ENCODE measurements at regions not wholly inside any gene's neighbourhood (a gene's known extent, or its start where the extent isn't known, plus 50 kb on each side); places are given as distances from the start of the nearest gene placed in this dataset.
"Not testable (repeated sequence)": the region's sequence is repeated elsewhere in the genome, so short reads cannot be mapped to it uniquely, and the experiment has no call there.

DNA sequence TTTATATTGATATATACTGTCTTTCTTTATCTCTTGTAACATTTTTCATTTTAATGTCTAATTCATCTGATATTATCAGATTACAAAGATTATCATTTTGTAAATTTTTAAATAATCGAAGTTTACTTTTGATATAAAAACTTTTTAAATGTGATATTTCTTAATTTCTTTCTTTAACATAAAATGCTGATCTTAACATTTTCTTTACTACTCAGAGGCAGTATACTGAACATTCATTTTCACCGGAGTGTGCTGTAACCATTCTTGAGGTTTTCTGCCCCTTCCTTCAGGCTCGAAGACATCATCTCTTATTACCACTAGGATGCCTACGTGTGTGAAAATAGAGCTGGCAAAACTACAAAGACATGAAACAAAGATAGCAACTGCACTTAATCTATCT lies 186.9 kb downstream of the DIO2 start:
- DNase-seq (no peak), FAIRE-seq (no peak), ATAC-seq (no peak)
- intact Hi-C loops (cut with DNase I) = no loop called here
- Histone ChIP-seq H3K9me3 (no peaks in the 10 kb centered on the region), H3K27me3 (no peaks in the 10 kb centered on the region), H3K4me3 (no peak overlapping the region), H3K36me3 (no peaks in the 10 kb centered on the region), H3K27ac (no peak overlapping the region), H3K4me1 (no peaks in the 10 kb centered on the region)
- WGBS, 2 donors = 71 to 76% methylated on average over 4 of the region's 4 CpGs
- TF ChIP-seq, protein P1, sequence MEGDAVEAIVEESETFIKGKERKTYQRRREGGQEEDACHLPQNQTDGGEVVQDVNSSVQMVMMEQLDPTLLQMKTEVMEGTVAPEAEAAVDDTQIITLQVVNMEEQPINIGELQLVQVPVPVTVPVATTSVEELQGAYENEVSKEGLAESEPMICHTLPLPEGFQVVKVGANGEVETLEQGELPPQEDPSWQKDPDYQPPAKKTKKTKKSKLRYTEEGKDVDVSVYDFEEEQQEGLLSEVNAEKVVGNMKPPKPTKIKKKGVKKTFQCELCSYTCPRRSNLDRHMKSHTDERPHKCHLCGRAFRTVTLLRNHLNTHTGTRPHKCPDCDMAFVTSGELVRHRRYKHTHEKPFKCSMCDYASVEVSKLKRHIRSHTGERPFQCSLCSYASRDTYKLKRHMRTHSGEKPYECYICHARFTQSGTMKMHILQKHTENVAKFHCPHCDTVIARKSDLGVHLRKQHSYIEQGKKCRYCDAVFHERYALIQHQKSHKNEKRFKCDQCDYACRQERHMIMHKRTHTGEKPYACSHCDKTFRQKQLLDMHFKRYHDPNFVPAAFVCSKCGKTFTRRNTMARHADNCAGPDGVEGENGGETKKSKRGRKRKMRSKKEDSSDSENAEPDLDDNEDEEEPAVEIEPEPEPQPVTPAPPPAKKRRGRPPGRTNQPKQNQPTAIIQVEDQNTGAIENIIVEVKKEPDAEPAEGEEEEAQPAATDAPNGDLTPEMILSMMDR (IDR thresholded peaks at IDR 0.05) = no peak

DNA sequence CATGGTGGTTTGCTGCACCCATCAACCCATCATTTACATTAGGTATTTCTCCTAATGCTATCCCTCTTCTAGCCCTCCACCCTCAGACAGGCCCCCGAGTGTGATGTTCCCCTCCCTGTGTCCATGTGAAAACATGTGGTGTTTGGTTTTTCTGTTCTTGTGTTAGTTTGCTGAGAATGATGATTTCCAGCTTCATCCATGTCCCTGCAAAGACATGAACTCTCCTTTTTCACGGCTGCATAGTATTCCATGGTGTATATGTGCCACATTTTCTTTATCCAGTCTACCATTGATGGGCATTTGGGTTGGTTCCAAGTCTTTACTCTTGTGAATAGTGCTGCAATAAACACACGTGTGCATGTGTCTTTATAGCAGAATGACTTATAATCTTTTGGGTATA lies 192.8 kb downstream of the DIO2 start:
- H3K9me3 ChIP-seq; FAIRE-seq; DNase-seq; H3K27me3 ChIP-seq; ATAC-seq; H3K36me3 ChIP-seq; intact Hi-C loops (cut with DNase I); H3K4me1 ChIP-seq; H3K27ac ChIP-seq; H3K4me3 ChIP-seq: not testable (repeated sequence)
- 65 to 71% methylated on average over 3 of the region's 3 CpGs for WGBS, 2 donors

DNA sequence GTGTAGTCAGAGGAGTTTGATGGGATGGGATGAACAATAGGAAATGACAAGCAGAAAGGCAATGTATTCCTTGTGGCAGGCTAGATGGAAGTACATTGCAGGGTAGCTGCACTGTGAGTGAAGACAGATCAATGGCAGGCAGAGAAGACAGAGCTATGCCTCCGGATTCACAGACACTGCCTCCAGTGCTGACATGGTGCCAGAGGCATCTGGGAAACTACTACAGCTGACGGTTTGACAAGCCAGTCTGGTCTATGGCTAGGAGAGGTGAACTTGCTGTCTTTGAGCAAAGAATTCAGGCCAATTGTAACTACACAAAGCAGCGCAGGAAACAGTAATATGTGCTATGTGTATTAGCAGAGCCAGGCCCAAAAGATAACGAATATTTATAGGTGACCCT lies 193.5 kb downstream of the DIO2 start:
- FAIRE-seq = no peak
- Histone ChIP-seq H3K36me3 (no peaks in the 10 kb centered on the region), H3K4me1 (no peaks in the 10 kb centered on the region), H3K27ac (no peak overlapping the region), H3K4me3 (no peak overlapping the region), H3K9me3 (no peaks in the 10 kb centered on the region), H3K27me3 (no peaks in the 10 kb centered on the region)
- no peak for DNase-seq
- 55 to 67% methylated on average over 4 of the region's 4 CpGs for WGBS, 2 donors
- intact Hi-C loops (cut with DNase I) = no loop called here
- ATAC-seq = no peak
- TF ChIP-seq, protein P1 (IDR thresholded peaks at IDR 0.05) = no peak

DNA sequence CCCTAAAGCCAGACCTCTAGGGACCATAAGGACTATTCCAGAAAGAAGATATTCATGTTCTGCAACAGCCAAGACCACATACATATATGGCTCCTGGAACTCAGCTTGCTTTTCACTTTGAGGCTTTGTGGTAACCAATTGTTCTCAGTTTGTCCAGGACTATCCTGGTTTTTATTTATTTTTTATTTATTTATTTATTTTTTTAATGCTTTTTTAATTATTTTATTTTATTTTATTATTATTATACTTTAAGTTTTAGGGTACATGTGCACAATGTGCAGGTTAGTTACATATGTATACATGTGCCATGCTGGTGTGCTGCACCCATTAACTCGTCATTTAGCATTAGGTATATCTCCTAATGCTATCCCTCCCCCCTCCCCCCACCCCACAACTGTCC lies 201.1 kb downstream of the DIO2 start:
- H3K36me3 ChIP-seq; H3K4me1 ChIP-seq; H3K27me3 ChIP-seq; FAIRE-seq; DNase-seq; intact Hi-C loops (cut with DNase I); H3K4me3 ChIP-seq; H3K9me3 ChIP-seq; H3K27ac ChIP-seq; ATAC-seq: not testable (repeated sequence)
- no CpG with 5 or more reads among the region's 1 CpG for WGBS, 2 donors

DNA sequence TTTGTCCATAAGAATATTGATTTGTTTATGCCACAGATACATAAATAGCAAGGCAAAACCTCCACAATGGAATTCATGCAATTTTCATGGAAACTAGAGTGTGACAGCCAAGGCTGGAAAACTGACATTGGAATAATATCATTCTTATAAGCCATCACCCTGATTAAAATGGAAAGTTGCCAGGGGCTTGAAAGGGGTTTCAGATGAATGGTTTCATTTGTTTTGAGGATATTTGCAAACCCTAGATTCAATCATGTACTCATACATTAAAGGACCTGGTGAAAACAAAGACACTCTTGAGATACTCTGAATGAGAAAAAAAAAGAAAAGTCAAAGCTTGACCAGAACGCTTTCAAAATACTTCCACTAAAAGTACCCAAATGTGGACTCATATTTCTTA lies 205.7 kb downstream of the DIO2 start:
- 0% methylated on average over 1 of the region's 1 CpG for WGBS, 2 donors
- Histone ChIP-seq H3K36me3 (no peaks in the 10 kb centered on the region), H3K4me1 (no peaks in the 10 kb centered on the region), H3K4me3 (no peak overlapping the region), H3K9me3 (no peaks in the 10 kb centered on the region), H3K27ac (no peak overlapping the region), H3K27me3 (no peaks in the 10 kb centered on the region)
- no peak for DNase-seq
- ATAC-seq = no peak
- no peak for FAIRE-seq
- TF ChIP-seq, protein P1 (IDR thresholded peaks at IDR 0.05) = no peak
- intact Hi-C loops (cut with DNase I) = no loop called here

DNA sequence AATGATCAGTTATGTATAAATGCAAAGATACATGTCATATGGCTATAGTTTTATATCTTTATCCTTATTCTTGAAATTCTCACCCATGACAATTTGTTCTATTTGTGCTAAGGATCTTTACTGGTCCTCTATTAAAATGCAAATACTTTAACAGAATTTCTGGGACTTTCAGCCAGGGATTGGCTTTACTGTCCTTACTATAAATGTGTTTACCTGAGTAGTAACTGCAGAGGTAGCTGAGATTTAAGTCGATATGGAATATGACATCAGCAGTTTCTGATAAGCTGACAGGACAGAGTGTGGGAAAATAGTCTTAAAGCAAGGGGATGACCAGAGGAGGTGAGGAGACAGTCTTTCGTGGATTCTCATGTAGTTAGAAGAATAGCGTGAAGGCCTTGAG lies 206.4 kb downstream of the DIO2 start:
- 80 to 81% methylated on average over 3 of the region's 3 CpGs for WGBS, 2 donors
- intact Hi-C loops (cut with DNase I) = no loop called here
- Histone ChIP-seq H3K27ac (no peak overlapping the region), H3K9me3 (no peaks in the 10 kb centered on the region), H3K4me1 (no peaks in the 10 kb centered on the region), H3K27me3 (no peaks in the 10 kb centered on the region), H3K36me3 (no peaks in the 10 kb centered on the region), H3K4me3 (no peak overlapping the region)
- DNase-seq = no peak
- ATAC-seq = no peak
- TF ChIP-seq, protein P1 (IDR thresholded peaks at IDR 0.05) = no peak
- no peak for FAIRE-seq

All from pancreas (tissue), 10 donors.